ENCODE measurements at regions not wholly inside any gene's neighbourhood (a gene's known extent, or its start where the extent isn't known, plus 50 kb on each side); places are given as distances from the start of the nearest gene placed in this dataset.
"Not testable (repeated sequence)": the region's sequence is repeated elsewhere in the genome, so short reads cannot be mapped to it uniquely, and the experiment has no call there.

GRCh38 chr1:173327987-173328386 is 120.9 kb upstream of the TNFSF4 start:
- H3K18ac ChIP-seq (ENCODE audit: low read depth, low read length); H3K36me3 ChIP-seq (ENCODE audit: control insufficient read depth, insufficient read depth, low read length); H3K9me3 ChIP-seq (ENCODE audit: control insufficient read depth, insufficient read depth, low read length); H2AK9ac ChIP-seq (replicated peaks; ENCODE audit: low read depth, low read length, poor library complexity); H4K20me1 ChIP-seq (ENCODE audit: insufficient read depth, low read length); CTCF ChIA-PET; in situ Hi-C loops (cut with MboI; ENCODE audit: low sequenced_read_pairs); ATAC-seq (ENCODE audit: low read depth); H2BK20ac ChIP-seq (ENCODE audit: low read depth, low read length); H3K79me1 ChIP-seq (ENCODE audit: low read depth in 1 of 2, low read length in 2 of 2); H3K4me3 ChIP-seq (ENCODE audit: insufficient read depth, low read depth, low read length); H4K5ac ChIP-seq (ENCODE audit: low read depth, low read length); H2AK5ac ChIP-seq (ENCODE audit: low read depth, low read length); H3K4me1 ChIP-seq (ENCODE audit: control insufficient read depth, insufficient read depth, low read length); H2BK15ac ChIP-seq (ENCODE audit: low read depth, low read length); DNase-seq; intact Hi-C loops (cut with micrococcal nuclease); H3K23ac ChIP-seq (ENCODE audit: low read depth, low read length); H3K27me3 ChIP-seq (ENCODE audit: control insufficient read depth, insufficient read depth, low read length); H4K91ac ChIP-seq (ENCODE audit: insufficient read depth, low read depth, low read length); H3K9me1 ChIP-seq (ENCODE audit: insufficient read depth, low read length); H2BK120ac ChIP-seq (ENCODE audit: low read depth, low read length); H2AFZ ChIP-seq (replicated peaks; ENCODE audit: low read length, poor library complexity); H3K14ac ChIP-seq (replicated peaks; ENCODE audit: low read depth, low read length); H3K56ac ChIP-seq (ENCODE audit: extremely low read depth, insufficient read depth, low read length); H3K4ac ChIP-seq (ENCODE audit: low read depth, low read length); dilution Hi-C loops (cut with HindIII; ENCODE audit: low sequenced_read_pairs, unreplicated experiment); H2BK5ac ChIP-seq (ENCODE audit: low read depth, low read length, poor library complexity, severe bottlenecking); BruUV-seq (replicated peaks); H3K4me2 ChIP-seq (ENCODE audit: low read depth, low read length); H4K8ac ChIP-seq (ENCODE audit: low read depth in 2 of 2, low read length in 2 of 2); POLR2A ChIA-PET (ENCODE audit: unreplicated experiment); H3K27ac ChIP-seq (ENCODE audit: insufficient read depth, low read length); H3K9ac ChIP-seq (ENCODE audit: low read depth, low read length): not testable (repeated sequence)
- no CpG with 5 or more reads among the region's 3 CpGs for WGBS, 2 experiments (ENCODE audit: extremely low coverage in 2 of 2, insufficient read length in 1 of 2)

Data from IMR-90 (cell line).